ENCODE measurements at regions not wholly inside any gene's neighbourhood (a gene's known extent, or its start where the extent isn't known, plus 50 kb on each side); places are given as distances from the start of the nearest gene placed in this dataset.

DNA sequence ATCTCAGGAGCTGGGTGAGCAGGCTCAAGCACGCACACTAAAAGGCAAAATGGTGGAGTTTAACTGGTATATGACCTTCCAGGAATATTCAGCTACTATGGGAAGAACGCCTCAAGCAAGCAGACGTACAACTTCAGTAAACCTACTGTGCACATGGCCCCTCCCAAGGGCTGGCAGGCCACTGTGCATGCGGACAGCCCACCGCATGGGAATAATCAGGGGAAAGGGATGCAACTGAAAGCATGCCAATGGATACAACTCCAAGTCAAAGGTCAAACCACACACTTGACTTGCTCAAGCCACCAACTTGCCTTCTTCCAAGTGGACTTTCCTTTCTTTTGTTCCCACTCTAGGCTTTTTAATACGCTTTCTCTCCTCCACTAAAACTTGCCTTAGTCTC lies 121.6 kb upstream of the SNTG2 start:
- H3K9me3 Mint-ChIP-seq (ENCODE audit: insufficient read depth) = no peaks in the 10 kb centered on the region
- Histone ChIP-seq H3K9me3 (ENCODE audit: control extremely low read depth in 1 of 3, control insufficient read depth in 2 of 3, insufficient read depth in 1 of 3, low read length in 2 of 3) (no peaks in the 10 kb centered on the region), H3K36me3 (replicated peaks in 1 of 2; ENCODE audit: control extremely low read depth in 1 of 2, control insufficient read depth in 1 of 2, extremely low read depth in 1 of 2, insufficient read depth in 2 of 2, low read length in 1 of 2) (no peaks in the 10 kb centered on the region), H3K4me2 (replicated peaks; ENCODE audit: low read depth, low read length, poor library complexity, severe bottlenecking) (no peak overlapping the region), H3K4me3 (ENCODE audit: control extremely low read depth in 1 of 5, extremely low read depth in 1 of 5, insufficient read depth in 1 of 5, low read depth in 2 of 5, low read length in 4 of 5) (no peak overlapping the region), H3K79me2 (ENCODE audit: control insufficient read depth, insufficient read depth, low read length) (no peaks in the 10 kb centered on the region), H3K27me3 (replicated peaks in 1 of 4; ENCODE audit: control extremely low read depth in 1 of 4, control insufficient read depth in 3 of 4, insufficient read depth in 4 of 4, low read length in 3 of 4) (peaks cover 0 to 35% (median 2%) of the 10 kb centered on the region in 4 experiments), H4K20me1 (ENCODE audit: control insufficient read depth, insufficient read depth, low read length, poor library complexity, severe bottlenecking) (no peaks in the 10 kb centered on the region), H3K4me1 (ENCODE audit: control insufficient read depth in 2 of 2, insufficient read depth in 2 of 2, low read length in 2 of 2) (no peaks in the 10 kb centered on the region), H2AFZ (ENCODE audit: insufficient read depth, low read depth, low read length, poor library complexity, severe bottlenecking) (no peak overlapping the region), H3K9ac (ENCODE audit: low read length) (no peak overlapping the region), H3K27ac (ENCODE audit: low read length in 2 of 2) (no peak overlapping the region)
- ChIA-PET CTCF (no interaction called here), POLR2A (no interaction called here)
- H3K4me3 Mint-ChIP-seq = no peak overlapping the region
- ATAC-seq (ENCODE audit: low read depth) = no peak
- H3K27me3 Mint-ChIP-seq = peaks cover 32% of the 10 kb centered on the region
- no peak overlapping the region for H3K27ac Mint-ChIP-seq
- intact Hi-C loops (cut with micrococcal nuclease) = no loop called here
- DNase-seq = no peak
- 89% methylated on average over 5 of the region's 6 CpGs for WGBS (ENCODE audit: insufficient coverage)
- TF ChIP-seq EZH2 (IDR thresholded peaks at IDR 0.05; ENCODE audit: borderline replicate concordance, insufficient read depth, low read depth, low read length, poor library complexity, severe bottlenecking) = no peak
- TF ChIP-seq, protein P1, sequence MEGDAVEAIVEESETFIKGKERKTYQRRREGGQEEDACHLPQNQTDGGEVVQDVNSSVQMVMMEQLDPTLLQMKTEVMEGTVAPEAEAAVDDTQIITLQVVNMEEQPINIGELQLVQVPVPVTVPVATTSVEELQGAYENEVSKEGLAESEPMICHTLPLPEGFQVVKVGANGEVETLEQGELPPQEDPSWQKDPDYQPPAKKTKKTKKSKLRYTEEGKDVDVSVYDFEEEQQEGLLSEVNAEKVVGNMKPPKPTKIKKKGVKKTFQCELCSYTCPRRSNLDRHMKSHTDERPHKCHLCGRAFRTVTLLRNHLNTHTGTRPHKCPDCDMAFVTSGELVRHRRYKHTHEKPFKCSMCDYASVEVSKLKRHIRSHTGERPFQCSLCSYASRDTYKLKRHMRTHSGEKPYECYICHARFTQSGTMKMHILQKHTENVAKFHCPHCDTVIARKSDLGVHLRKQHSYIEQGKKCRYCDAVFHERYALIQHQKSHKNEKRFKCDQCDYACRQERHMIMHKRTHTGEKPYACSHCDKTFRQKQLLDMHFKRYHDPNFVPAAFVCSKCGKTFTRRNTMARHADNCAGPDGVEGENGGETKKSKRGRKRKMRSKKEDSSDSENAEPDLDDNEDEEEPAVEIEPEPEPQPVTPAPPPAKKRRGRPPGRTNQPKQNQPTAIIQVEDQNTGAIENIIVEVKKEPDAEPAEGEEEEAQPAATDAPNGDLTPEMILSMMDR (IDR thresholded peaks at IDR 0.05) = no peak
- H3K4me1 Mint-ChIP-seq = peaks cover 4% of the 10 kb centered on the region

DNA sequence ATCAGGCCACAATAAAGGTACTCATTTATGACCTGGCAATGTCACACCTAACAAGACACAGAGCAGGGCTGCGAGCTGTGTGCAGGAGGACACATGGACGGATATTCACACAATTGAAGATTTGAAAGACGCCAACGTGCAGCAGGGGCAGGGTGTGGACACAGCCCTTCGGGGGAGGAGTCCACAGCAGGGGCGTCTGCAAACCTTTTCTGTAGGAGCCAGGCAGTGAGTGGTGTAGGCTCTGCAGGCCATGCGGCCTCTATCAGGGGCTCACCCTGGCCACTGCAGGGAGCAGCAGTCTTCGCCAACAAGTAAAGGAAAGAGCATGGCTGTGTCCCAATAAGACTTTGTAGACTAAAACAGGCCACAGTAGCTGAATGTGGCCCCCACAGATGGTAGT lies 125.7 kb upstream of the SNTG2 start:
- H3K27ac ChIP-seq (ENCODE audit: low read length in 2 of 2) = no peak overlapping the region
- peaks cover 0 to 12% (median 0%) of the 10 kb centered on the region in 4 experiments for H3K27me3 ChIP-seq (replicated peaks in 1 of 4; ENCODE audit: control extremely low read depth in 1 of 4, control insufficient read depth in 3 of 4, insufficient read depth in 4 of 4, low read length in 3 of 4)
- no peaks in the 10 kb centered on the region for H3K36me3 ChIP-seq (replicated peaks in 1 of 2; ENCODE audit: control extremely low read depth in 1 of 2, control insufficient read depth in 1 of 2, extremely low read depth in 1 of 2, insufficient read depth in 2 of 2, low read length in 1 of 2)
- H3K4me1 Mint-ChIP-seq = no peaks in the 10 kb centered on the region
- H4K20me1 ChIP-seq (ENCODE audit: control insufficient read depth, insufficient read depth, low read length, poor library complexity, severe bottlenecking) = no peaks in the 10 kb centered on the region
- H3K4me2 ChIP-seq (replicated peaks; ENCODE audit: low read depth, low read length, poor library complexity, severe bottlenecking) = no peak overlapping the region
- no peak overlapping the region for H2AFZ ChIP-seq (ENCODE audit: insufficient read depth, low read depth, low read length, poor library complexity, severe bottlenecking)
- TF ChIP-seq, protein P1 (IDR thresholded peaks at IDR 0.05) = no peak
- TF ChIP-seq EZH2 (IDR thresholded peaks at IDR 0.05; ENCODE audit: borderline replicate concordance, insufficient read depth, low read depth, low read length, poor library complexity, severe bottlenecking) = no peak
- H3K4me3 Mint-ChIP-seq = no peak overlapping the region
- DNase-seq = no peak
- no peaks in the 10 kb centered on the region for H3K79me2 ChIP-seq (ENCODE audit: control insufficient read depth, insufficient read depth, low read length)
- no peak for ATAC-seq (ENCODE audit: low read depth)
- H3K9ac ChIP-seq (ENCODE audit: low read length) = no peak overlapping the region
- H3K9me3 Mint-ChIP-seq (ENCODE audit: insufficient read depth) = no peaks in the 10 kb centered on the region
- H3K4me1 ChIP-seq (ENCODE audit: control insufficient read depth in 2 of 2, insufficient read depth in 2 of 2, low read length in 2 of 2) = no peaks in the 10 kb centered on the region
- H3K4me3 ChIP-seq (ENCODE audit: control extremely low read depth in 1 of 5, extremely low read depth in 1 of 5, insufficient read depth in 1 of 5, low read depth in 2 of 5, low read length in 4 of 5) = no peak overlapping the region
- H3K9me3 ChIP-seq (ENCODE audit: control extremely low read depth in 1 of 3, control insufficient read depth in 2 of 3, insufficient read depth in 1 of 3, low read length in 2 of 3) = peaks cover 0 to 5% (median 0%) of the 10 kb centered on the region in 3 donors
- WGBS (ENCODE audit: insufficient coverage) = 87% methylated on average over 8 of the region's 8 CpGs
- intact Hi-C loops (cut with micrococcal nuclease) = no loop called here
- CTCF ChIA-PET = no interaction called here
- H3K27ac Mint-ChIP-seq = no peak overlapping the region
- H3K27me3 Mint-ChIP-seq = peaks cover 13% of the 10 kb centered on the region
- POLR2A ChIA-PET = no interaction called here
